ENCODE measurements at regions not wholly inside any gene's neighbourhood (a gene's known extent, or its start where the extent isn't known, plus 50 kb on each side); places are given as distances from the start of the nearest gene placed in this dataset.

- Histone ChIP-seq H3K9ac (ENCODE audit: control insufficient read depth, insufficient read depth, low read length) (no peak overlapping the region), H3K27me3 (replicated peaks in 1 of 2; ENCODE audit: control insufficient read depth in 2 of 2, insufficient read depth in 2 of 2, low read length in 1 of 2) (no peaks in the 10 kb centered on the region), H3K9me3 (replicated peaks; ENCODE audit: control insufficient read depth, insufficient read depth, low read length) (peaks cover 3% of the 10 kb centered on the region; the same call in 2 of the 3 replicates), H4K20me1 (ENCODE audit: control insufficient read depth, insufficient read depth) (no peaks in the 10 kb centered on the region), H2AFZ (ENCODE audit: control insufficient read depth, low read depth, low read length) (no peak overlapping the region), H3K27ac (ENCODE audit: control insufficient read depth, insufficient read depth) (no peak overlapping the region), H3K79me2 (ENCODE audit: control insufficient read depth, insufficient read depth, low read length) (no peaks in the 10 kb centered on the region), H3K4me2 (ENCODE audit: control insufficient read depth, insufficient read depth) (no peak overlapping the region), H3K4me3 (no peak overlapping the region), H3K4me1 (ENCODE audit: control insufficient read depth, insufficient read depth, low read length) (no peaks in the 10 kb centered on the region), H3K36me3 (ENCODE audit: control insufficient read depth in 2 of 2, insufficient read depth in 2 of 2, low read length in 1 of 2) (no peaks in the 10 kb centered on the region)
- ATAC-seq (no peak), DNase-seq (ENCODE audit: low read depth, low spot score) (no peak), FAIRE-seq (no peak)
- ChIA-PET CTCF (no interaction called here), RAD21 (ENCODE audit: unreplicated experiment) (no interaction called here), POLR2A (no interaction called here), SMC1A (ENCODE audit: uncharacterized antibody, unreplicated experiment) (no interaction called here)
- no peak for TF ChIP-seq NRF1 (conservative IDR thresholded peaks at IDR 0.05; ENCODE audit: low read depth, low read length)
- no peak for TF ChIP-seq ZNF24 (IDR thresholded peaks at IDR 0.05)
- TF ChIP-seq, protein P1, sequence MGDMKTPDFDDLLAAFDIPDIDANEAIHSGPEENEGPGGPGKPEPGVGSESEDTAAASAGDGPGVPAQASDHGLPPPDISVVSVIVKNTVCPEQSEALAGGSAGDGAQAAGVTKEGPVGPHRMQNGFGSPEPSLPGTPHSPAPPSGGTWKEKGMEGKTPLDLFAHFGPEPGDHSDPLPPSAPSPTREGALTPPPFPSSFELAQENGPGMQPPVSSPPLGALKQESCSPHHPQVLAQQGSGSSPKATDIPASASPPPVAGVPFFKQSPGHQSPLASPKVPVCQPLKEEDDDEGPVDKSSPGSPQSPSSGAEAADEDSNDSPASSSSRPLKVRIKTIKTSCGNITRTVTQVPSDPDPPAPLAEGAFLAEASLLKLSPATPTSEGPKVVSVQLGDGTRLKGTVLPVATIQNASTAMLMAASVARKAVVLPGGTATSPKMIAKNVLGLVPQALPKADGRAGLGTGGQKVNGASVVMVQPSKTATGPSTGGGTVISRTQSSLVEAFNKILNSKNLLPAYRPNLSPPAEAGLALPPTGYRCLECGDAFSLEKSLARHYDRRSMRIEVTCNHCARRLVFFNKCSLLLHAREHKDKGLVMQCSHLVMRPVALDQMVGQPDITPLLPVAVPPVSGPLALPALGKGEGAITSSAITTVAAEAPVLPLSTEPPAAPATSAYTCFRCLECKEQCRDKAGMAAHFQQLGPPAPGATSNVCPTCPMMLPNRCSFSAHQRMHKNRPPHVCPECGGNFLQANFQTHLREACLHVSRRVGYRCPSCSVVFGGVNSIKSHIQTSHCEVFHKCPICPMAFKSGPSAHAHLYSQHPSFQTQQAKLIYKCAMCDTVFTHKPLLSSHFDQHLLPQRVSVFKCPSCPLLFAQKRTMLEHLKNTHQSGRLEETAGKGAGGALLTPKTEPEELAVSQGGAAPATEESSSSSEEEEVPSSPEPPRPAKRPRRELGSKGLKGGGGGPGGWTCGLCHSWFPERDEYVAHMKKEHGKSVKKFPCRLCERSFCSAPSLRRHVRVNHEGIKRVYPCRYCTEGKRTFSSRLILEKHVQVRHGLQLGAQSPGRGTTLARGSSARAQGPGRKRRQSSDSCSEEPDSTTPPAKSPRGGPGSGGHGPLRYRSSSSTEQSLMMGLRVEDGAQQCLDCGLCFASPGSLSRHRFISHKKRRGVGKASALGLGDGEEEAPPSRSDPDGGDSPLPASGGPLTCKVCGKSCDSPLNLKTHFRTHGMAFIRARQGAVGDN (IDR thresholded peaks at IDR 0.05): 0 out of 2 replicates have a peak, but pooled peaks have one; percentile 26
- intact Hi-C loops (cut with micrococcal nuclease; ENCODE audit: unreplicated experiment): no loop called here
- 44% methylated on average over 14 of the region's 15 CpGs for WGBS (ENCODE audit: insufficient coverage, insufficient replicate concordance, low lambda C conversion rate, missing lambda C conversion rate)
- BruUV-seq (replicated peaks): no TSS peak
- in situ Hi-C loops (cut with MboI): no loop called here
Observed at GRCh38 chr2:2933426-2933825, 444.2 kb downstream of the EIPR1 start.

DNA sequence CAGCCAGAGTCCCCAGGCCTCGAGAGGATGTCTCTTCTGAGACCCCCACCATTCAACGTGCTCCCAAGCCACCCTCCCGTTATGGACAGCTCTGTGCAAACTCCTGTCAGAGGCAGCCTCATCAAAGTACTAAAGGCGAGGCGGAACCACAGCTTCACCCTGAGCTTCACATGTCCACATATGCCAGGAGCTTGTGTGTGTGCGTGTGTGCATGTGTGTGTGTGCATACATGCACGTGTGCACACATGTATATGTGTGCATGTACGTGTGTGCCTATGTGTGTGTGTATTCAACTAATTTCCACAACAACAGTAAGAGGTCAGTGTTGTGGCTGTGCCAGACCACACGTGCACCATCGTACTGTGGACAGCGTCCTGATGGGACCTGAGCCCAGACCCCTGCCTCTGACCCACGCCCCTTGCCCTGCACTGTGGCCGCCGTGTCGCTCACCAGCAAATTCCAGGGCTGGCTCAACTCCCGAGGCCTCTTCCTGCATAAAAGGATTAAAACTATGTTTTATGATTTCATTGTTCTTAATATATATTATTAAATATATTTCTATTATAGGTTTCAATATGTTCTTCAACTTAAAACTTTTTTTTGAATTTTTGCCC is 444.8 kb downstream of the EIPR1 start:
- Histone ChIP-seq H4K20me1 (ENCODE audit: control insufficient read depth, insufficient read depth) (no peaks in the 10 kb centered on the region), H3K4me3 (no peak overlapping the region), H3K27me3 (replicated peaks in 1 of 2; ENCODE audit: control insufficient read depth in 2 of 2, insufficient read depth in 2 of 2, low read length in 1 of 2) (no peaks in the 10 kb centered on the region), H3K79me2 (ENCODE audit: control insufficient read depth, insufficient read depth, low read length) (no peaks in the 10 kb centered on the region), H3K4me1 (ENCODE audit: control insufficient read depth, insufficient read depth, low read length) (no peaks in the 10 kb centered on the region), H2AFZ (ENCODE audit: control insufficient read depth, low read depth, low read length) (no peak overlapping the region), H3K9ac (ENCODE audit: control insufficient read depth, insufficient read depth, low read length) (no peak overlapping the region), H3K4me2 (ENCODE audit: control insufficient read depth, insufficient read depth) (no peak overlapping the region), H3K36me3 (ENCODE audit: control insufficient read depth in 2 of 2, insufficient read depth in 2 of 2, low read length in 1 of 2) (no peaks in the 10 kb centered on the region), H3K27ac (ENCODE audit: control insufficient read depth, insufficient read depth) (no peak overlapping the region), H3K9me3 (replicated peaks; ENCODE audit: control insufficient read depth, insufficient read depth, low read length) (peaks cover 3% of the 10 kb centered on the region; the same call in 2 of the 3 replicates)
- ChIA-PET CTCF (no interaction called here), SMC1A (ENCODE audit: uncharacterized antibody, unreplicated experiment) (no interaction called here), POLR2A (no interaction called here), RAD21 (ENCODE audit: unreplicated experiment) (no interaction called here)
- intact Hi-C loops (cut with micrococcal nuclease; ENCODE audit: unreplicated experiment) (no loop called here), in situ Hi-C loops (cut with MboI) (no loop called here)
- BruUV-seq (replicated peaks): no TSS peak
- ATAC-seq (no peak), FAIRE-seq (no peak), DNase-seq (ENCODE audit: low read depth, low spot score) (no peak)
- 34% methylated on average over 16 of the region's 16 CpGs for WGBS (ENCODE audit: insufficient coverage, insufficient replicate concordance, low lambda C conversion rate, missing lambda C conversion rate)
- TF ChIP-seq NFYB (IDR thresholded peaks at IDR 0.05; ENCODE audit: insufficient read depth, low read depth, low read length) (no peak), EZH2 (IDR thresholded peaks at IDR 0.05; ENCODE audit: borderline replicate concordance, control insufficient read depth, low read depth, low read length) (no peak), TCF7 (IDR thresholded peaks at IDR 0.05; ENCODE audit: borderline replicate concordance) (no peak), CREB1 (IDR thresholded peaks at IDR 0.05; ENCODE audit: low read depth) (no peak)

Data from GM12878 (cell line).